HG02981 (cell line): ENCODE measurements at regions not wholly inside any gene's neighbourhood (a gene's known extent, or its start where the extent isn't known, plus 50 kb on each side); places are given as distances from the start of the nearest gene placed in this dataset.

Experiments
- ATAC-seq: cut with Tn5 transposase; IDR thresholded peaks from one replicate; pipeline ENCODE4 v1.9.1; 2021; ENCODE audit warnings: mild to moderate bottlenecking, moderate library complexity; ENCODE audit not compliant: unreplicated experiment

DNA sequence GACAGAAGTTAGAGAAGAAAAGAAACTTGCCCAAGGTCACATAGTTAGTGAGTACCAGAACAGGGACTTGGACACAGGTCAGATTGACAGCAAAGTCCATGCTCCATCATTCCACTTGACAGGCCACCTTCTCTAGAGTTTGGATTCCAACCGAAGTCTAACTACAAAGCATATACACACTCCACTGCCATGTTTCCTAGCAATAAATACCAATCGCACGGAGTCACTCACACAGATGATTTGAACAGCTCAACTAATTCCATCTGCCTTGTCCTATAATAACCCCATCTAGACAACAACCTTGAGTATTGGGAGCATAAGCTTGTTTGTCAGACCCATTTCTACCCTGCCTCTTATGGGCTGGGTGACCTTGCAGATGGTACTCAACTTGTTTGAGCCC is 334.6 kb upstream of the MGAT5 start:
- ATAC-seq = no peak

DNA sequence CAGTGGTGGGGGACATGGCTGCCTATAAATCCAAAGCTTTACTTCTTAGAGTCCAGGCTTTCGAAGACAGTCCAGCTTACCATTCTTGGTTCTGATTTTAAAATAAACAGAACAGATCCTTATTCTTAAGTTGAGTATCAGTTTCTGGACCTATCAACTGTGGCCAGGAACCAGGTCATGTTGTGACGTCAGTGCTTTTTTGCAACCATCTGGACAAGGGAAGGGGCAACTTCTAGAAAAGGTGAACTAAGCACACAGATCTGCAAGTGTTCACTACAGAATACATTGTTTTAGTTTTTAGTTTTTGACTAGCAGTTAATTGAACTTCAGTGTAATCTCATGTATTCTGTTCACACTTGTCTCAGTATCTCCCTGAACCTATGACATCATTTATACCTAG is 326.0 kb upstream of the MGAT5 start:
- no peak for ATAC-seq

DNA sequence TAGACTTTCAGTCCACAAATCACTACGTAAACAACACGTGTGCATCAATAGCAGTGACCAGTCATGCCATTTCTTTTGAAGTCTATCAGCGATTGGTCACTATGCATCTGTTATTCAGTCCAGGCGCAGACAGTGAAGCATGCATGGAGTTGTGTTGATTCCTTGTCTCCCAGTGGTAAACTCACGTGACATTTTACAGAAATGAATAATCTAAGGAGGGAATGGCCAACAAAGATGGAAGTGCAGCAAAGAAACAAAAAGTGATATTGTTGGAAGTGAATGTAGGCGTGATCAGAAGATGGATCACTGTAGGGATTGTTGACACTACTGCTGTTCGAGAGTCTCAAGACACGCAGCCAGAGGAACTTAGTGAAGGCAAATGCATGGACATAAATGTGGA is 317.8 kb upstream of the MGAT5 start:
- no peak for ATAC-seq

DNA sequence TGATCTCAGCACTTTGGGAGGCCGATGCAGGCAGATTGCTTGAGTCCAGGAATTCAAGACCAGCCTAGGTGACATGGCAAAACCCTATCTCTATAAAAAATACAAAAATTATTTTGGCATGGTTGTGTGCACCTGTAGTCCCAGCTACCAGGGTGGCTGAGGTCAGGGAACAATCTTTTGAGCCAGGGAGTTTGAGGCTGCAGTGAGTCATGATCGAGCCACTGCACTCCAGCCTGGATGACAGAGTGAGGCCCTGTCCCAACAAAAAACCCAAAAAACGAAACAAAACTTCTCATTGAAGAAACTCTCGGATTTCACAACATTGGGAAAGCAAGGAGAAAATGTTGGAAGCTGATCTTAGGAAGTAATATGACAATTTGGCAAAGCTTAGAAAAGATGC is 317.3 kb upstream of the MGAT5 start:
- ATAC-seq = no peak

DNA sequence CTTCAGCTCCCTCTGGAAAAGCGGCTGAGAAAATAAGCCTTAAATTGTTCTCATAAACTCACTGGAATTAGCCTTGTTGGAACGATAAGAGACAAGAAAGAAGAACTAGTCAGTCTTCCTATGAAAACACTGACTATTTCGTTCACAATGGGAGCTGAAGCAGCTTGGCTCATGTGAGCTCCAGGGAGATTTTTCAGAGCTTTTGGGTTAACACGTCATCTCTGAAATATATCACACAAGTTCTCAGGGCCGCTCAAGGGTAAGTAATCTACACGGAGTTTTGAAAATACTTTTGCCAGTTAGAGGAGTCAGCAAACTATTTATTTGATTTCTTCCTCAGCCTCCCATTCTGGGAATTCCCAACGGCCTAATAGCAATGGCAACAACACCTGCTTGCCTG is 316.2 kb upstream of the MGAT5 start:
- no peak for ATAC-seq

DNA sequence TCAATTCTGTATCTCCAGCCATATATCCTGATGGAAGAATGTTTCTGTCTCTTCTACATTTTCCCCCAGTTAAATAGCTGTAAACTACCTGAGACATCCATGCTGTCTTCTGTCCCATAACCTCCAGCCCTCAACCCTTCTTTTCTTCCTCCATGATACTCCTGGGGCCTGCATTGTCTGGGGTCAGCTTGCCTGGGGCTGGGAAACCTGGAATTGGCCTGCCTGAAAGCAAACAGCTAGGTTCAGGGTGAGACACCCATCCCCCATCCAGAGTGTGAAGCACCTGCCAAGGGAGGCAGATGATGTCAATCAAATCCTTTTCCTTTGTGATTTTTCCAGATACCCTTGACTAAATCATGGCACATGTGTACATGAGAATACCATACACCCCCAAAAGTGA is 313.7 kb upstream of the MGAT5 start:
- no peak for ATAC-seq

DNA sequence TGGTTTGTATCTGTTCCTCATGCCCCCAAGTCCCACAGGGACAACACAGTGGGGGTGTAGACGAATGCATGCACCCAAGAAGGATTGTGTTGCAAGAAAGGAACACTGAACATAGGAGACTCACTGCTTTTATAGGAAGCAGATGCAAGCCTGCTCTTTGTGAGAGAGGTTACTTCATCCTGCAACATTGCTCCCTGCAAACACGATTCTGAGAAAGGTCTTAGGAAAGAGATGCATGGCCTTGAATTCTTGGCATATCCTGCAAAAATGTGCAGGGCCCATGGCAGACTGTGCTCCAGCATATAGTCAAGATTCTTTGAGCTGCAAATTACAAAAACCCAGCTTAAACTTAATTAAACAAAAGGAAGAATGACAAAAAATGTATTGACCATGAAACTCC is 312.2 kb upstream of the MGAT5 start:
- no peak for ATAC-seq

DNA sequence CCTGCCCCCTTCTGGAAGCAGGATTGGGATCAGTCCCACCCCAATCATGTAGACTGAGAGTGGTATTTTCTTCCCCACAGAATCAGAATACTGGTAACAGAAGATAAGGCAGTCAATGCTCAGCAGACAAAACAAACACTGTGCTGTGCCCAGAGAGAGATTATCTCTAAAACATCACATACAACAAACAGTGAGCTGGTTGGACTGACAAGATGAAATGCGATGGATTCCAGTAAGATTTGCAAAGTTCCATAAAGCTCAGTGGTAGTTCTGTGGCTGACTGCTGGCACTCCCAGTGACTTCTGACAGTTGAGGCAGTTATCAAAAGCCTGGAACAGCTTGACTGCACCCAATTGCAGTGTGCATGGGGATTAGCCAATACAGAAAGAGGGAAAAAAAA is 311.5 kb upstream of the MGAT5 start:
- ATAC-seq = no peak

DNA sequence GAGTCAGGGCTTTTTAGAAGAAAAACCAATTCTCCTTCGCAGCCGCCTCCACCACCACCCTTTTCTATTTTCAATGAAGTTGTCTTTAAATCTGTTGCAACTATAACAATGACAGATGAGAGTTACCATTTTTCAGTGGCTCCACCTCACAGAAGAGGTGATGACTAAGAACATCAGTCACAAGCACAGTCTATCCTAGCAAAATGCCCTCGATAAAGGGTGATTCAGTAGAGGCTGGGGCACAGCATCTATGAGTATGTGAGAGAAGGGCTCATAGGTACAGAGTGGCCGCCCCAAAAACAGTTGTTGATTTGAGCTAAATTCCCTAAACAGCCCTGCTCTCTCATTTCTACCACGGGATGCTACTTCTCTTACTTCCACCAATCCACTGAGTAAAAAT is 310.8 kb upstream of the MGAT5 start:
- no peak for ATAC-seq

DNA sequence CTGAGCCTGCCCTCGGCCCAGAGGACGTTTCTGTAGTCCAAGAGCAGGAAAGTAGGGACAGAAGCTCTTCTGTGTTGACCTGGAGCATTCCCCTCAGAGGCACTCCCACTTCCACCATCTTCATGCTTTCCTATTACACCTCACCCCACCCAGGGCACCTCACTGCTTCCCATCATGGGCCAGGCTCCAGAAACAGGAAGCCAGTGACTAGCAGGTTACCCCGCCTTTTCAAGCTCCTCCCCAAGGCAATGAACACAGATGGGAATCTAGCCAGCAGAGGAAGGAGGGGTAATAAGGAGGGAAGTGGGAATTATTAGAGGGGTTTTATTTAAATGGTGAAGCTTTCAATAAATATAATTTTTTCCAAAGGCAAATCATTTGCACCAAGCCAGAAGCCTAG is 308.8 kb upstream of the MGAT5 start:
- no peak for ATAC-seq

DNA sequence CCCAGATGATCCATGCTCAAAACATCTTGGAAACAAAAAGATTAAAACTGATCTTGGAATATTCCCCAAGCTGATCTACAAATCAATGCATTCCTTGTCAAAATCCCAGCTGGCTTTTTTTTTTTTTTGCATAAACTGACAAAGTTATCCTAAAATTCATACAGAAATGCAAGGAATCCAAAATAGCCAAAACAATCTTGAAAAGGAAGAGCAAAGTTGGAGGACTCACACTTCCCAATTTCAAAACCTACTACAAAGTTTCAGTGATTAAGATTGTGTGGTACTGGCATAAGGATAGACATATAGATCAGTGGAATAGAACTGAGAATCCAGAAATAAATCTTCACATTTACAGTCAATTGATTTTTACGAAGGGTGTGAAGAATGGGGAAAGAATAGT is 306.8 kb upstream of the MGAT5 start:
- no peak for ATAC-seq

DNA sequence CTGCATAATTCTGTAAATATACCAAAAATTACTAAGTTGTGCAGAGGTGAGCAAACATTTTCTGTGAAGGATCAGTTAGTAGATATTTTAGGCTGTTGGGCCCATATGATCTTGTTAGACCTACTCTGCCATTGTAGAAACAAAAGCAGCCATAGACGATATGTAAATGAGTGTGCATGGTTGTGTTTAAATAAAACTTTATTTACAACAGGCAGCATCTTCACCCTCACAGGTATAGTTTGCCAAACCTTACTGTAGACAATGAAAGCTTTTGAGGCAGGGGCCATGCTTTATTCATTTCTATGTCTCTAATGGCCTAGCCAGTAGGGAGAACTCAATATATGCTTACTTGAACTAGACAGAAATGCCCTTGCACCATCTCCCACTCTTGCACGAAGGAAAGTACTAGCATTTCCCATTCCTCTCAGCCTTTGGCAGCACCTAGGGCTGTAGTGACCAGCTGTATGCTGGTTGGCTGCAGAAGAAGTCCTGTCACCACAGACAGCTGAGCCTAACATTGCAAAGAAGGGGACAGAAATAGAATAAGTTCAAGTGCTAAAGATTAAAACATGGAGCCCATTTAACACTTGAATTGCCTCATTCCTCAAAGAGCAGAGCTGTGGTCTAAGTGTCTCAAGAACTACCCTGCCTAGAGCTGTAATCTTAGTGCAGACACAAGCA is 305.1 kb upstream of the MGAT5 start:
- no peak for ATAC-seq

DNA sequence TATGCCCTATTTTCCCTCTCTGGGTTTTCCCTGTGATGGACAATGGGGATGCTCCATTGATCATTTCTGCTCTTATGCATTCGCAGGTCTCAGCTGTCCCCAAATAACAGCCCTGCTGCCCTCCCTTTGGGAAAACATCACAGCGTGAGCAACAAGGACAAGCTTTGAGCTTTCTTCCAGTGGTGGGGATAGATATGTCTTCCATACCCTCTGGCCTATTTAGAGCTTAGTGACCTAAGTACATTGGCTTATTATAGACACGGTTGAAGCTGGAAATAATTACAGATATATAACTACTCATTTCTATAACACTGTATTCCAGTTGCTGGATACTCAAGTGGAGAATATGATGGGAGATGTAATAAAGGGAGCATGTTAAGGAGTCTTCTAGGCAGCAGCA is 304.3 kb upstream of the MGAT5 start:
- ATAC-seq = no peak

DNA sequence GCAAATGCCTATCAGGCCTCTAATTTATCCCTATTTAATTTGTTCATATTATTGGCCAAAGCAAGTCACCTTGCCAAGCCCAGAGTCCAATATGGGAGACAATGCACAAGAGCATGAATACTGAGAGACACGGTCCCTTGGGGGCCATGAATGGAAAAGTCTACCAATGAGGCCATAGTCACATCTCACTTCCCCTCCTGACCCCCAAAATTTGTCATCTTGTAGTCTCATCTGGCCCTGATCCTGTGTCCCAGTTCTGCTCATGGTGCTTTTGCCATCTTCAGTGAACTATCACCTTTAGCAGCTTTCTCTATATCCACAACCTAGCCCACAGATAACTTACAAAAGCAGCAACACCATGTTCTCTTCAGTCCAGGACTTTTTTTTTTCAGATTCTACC is 302.7 kb upstream of the MGAT5 start:
- no peak for ATAC-seq

DNA sequence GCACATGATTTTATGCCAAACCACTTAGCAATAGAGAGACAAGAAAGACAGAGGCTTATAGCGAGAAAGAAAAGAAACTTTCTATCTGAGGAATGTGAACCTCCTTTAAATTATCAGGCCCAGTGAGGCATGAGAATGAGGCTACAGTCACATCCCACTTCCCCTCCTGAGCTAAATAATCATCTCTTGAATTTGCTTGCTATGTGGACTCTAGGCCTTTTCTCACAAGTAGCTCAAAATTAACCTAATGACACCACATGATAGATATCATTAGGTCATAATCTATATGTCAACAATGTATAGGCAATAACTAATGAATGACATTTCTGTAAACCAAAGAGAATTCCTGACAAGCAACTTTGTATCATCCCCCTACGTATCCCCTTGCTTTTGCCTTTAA is 301.5 kb upstream of the MGAT5 start:
- peak; percentile 44 for ATAC-seq

DNA sequence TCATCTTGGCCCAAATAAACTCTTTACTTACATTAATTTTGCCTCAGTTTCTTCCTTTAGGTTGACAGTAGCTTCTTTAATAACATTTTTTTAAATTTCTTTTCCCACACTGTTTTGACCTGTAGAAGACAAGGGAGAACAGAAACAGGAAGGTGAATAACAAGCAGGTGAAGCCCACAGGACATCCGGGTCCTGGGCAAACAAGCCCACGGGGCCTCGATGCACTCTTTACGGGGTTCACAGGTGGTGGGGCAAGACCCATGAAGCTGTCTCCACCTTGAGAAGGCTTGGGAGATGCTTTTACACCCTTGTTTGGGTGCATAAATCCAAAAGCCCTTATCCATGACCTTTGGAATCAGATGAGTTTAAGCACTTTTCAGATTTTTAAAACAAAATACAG is 301.0 kb upstream of the MGAT5 start:
- no peak for ATAC-seq

DNA sequence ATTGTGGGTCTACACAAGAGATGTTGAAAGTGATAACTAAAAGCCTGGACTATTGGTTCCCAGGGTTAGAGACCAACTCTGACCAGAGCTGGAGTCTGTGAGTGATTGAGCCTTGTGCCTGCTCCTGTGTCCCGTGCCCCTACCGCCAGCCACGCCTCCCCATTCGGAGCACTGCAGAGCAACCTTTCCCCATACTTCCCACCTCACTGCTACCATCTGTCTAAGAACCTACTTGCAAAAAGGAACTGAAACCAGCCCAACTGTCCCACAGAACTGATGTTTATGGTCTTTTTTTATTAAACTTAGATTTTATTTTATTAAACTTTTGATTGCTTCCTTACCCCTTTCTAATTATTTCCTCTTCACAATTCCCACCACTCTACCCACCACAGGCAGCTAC is 300.3 kb upstream of the MGAT5 start:
- ATAC-seq = peak; percentile 60

DNA sequence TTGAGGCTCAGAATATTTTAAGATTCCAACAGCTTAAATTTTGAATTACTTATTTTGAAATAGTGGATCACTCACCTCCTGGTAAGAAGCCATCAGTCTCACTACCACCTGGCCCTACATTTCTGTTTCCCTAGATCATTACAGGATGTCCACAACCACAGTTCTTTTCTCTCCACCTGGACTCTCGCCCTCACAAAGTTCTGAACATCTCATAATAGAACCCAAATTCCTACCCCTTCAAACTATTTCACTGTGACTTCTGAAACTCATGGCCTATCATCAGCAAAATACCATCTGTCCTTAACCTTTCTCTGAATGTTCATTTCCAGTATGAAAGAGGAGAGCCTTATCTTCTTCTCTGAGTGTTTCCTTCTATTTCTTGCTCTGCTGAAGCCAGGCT is 299.2 kb upstream of the MGAT5 start:
- ATAC-seq = no peak

DNA sequence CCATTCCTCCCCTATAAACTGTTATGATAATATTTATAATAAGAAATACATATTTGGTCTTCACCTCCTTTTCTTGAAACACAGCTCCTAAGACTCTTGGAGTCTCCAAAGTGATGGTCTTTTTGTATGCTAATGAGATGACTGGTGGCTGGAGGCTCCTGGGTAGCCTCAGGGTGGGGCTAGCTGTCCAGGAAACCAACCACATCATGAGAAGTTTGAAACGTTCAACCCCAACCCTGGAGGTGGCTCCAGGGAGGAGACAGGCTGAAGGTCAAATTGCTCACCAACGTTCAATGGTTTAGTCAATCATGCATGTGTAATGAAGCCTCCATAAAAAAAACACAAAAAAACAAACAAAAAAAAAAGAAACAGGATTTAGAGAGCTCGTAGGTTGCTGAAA is 298.7 kb upstream of the MGAT5 start:
- ATAC-seq = no peak

DNA sequence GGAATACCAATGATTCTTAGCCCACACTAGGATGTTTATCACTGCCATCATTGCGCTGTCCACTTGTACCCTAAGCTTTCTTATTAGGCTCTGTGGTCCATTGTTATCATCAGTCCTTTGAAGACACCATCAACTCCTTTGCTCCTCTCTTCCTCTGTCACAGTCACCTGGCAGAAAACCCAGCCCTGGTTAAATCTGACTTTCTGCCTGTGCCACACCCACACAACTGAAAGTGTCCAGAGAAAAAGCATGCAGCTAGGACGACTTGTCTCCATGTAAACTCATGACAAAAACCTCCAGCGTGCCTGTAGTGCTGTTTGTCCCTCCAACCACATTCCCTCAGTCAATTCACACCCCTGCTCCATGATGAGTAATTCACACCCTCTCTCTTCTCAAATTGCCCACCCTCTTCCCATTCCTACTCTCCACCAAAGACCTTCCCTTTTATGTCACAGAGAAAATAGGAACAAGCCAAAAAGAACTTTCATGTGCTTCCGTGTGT is 297.4 kb upstream of the MGAT5 start:
- no peak for ATAC-seq

DNA sequence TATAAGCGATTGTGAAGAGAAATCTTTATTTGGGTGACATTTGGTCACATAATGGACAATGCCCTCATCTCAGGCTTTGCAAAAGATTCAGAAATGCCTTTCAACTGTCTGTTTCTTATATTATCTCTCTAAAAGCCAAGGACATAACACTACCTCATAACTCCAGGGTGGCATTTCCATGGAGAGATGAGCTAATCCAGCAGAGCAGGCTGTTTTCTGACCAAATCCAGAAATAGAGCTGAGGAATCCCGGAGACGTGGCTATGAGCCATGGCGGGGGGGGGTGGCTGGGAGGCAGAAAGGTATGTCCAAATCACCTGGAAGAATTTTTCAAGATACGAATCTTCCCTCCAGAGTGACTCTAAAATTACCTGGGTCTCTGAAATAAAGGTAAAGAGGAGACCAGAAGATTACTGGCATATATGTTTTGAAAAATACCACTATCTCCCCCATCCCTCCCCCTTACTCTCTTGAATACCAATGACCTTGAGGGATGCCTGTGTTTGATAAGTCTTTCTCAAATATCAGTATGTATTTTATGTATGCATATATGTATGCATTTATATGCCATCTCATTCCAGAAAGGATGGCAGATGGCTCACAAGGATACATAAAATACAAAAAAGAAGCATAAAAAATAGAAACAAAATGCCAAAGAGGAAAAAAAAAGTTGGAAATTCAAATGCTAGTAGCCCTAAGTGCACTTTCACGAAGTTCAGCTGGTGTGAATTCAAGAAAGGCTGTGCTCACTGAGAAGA is 296.0 kb upstream of the MGAT5 start:
- ATAC-seq = no peak

DNA sequence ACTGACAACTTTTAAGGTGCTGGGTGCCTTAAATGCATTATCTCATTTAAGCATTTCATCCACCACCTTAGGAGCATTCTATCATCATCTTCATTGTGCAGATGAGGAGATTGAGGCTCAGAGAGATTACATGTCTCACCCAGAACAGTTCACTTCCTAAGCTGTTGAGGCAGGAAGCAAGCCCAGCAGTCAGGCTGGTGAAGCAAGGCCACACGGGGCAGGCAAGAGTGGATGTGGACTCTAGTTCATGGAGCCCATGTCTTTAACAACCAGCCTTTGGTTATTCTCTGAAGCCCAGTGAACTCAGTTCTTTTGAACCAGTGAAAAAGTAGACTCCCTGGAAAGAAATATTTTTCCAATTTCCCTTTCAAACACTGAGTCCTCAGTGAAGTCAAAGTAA is 294.8 kb upstream of the MGAT5 start:
- no peak for ATAC-seq
